Mesenchymal stem cell (in vitro differentiated cells and primary cell): ENCODE measurements at regions not wholly inside any gene's neighbourhood (a gene's known extent, or its start where the extent isn't known, plus 50 kb on each side); places are given as distances from the start of the nearest gene placed in this dataset.
A peak's percentile ranks its signal among the peaks of the same experiment; 100 is the strongest.
"Not testable (repeated sequence)": the region's sequence is repeated elsewhere in the genome, so short reads cannot be mapped to it uniquely, and the experiment has no call there.

ENCODE experiments used
- DNase-seq: peaks from one replicate; pipeline ENCODE4 v3.0.0-alpha.2; 2013
- H2AFZ ChIP-seq: one replicate; pipeline ENCODE4 v1.6.1; 2013; ENCODE audit warnings: low read depth, mild to moderate bottlenecking, control low read depth, inconsistent platforms, low read length, moderate library complexity
- H2AK5ac ChIP-seq: 2 replicates; pipeline ENCODE4 v1.6.1; 2013; ENCODE audit warnings: low read length, moderate library complexity, mild to moderate bottlenecking, inconsistent platforms; ENCODE audit not compliant: severe bottlenecking
- H2BK120ac ChIP-seq: one replicate; pipeline ENCODE4 v1.6.1; 2013; ENCODE audit warnings: low read depth, mild to moderate bottlenecking, inconsistent platforms, low read length, moderate library complexity
- H2BK12ac ChIP-seq, 2 experiments: one replicate each; pipeline ENCODE4 v1.6.1; 2013; ENCODE audit warnings: inconsistent platforms in 2 of 2, low read length in 2 of 2, mild to moderate bottlenecking in 2 of 2, moderate library complexity in 2 of 2, control low read depth in 1 of 2
- H2BK15ac ChIP-seq: one replicate; pipeline ENCODE4 v1.6.1; 2013; ENCODE audit warnings: mild to moderate bottlenecking, low read depth, inconsistent platforms; ENCODE audit not compliant: poor library complexity, severe bottlenecking
- H2BK5ac ChIP-seq: 2 replicates; pipeline ENCODE4 v1.6.1; 2013; ENCODE audit warnings: low read depth, mild to moderate bottlenecking, low read length, control low read depth, inconsistent platforms; ENCODE audit not compliant: poor library complexity, severe bottlenecking
- H3K14ac ChIP-seq, 2 experiments: one replicate each; pipeline ENCODE4 v1.6.1; 2013; ENCODE audit warnings: inconsistent platforms in 2 of 2, low read length in 2 of 2, control low read depth in 1 of 2, mild to moderate bottlenecking in 1 of 2, moderate library complexity in 1 of 2
- H3K18ac ChIP-seq, 2 experiments: one replicate each; pipeline ENCODE4 v1.6.1; 2013; ENCODE audit warnings: inconsistent platforms in 2 of 2, low read length in 2 of 2, control low read depth in 1 of 2, low read depth in 1 of 2, mild to moderate bottlenecking in 1 of 2
- H3K23ac ChIP-seq, 2 experiments: one replicate each; pipeline ENCODE4 v1.6.1; 2013; ENCODE audit warnings: inconsistent platforms in 2 of 2, low read length in 2 of 2, mild to moderate bottlenecking in 2 of 2, moderate library complexity in 2 of 2, control low read depth in 1 of 2
- H3K27ac ChIP-seq: 2 replicates; pipeline ENCODE4 v1.5.1; 2013; ENCODE audit warnings: mild to moderate bottlenecking, moderate library complexity, low read length, control low read depth, inconsistent platforms; ENCODE audit not compliant: poor library complexity, severe bottlenecking
- H3K27me3 ChIP-seq, 2 experiments: 2 replicates each; pipeline versions ENCODE4 v1.6.1 to v1.7.0; 2013; ENCODE audit warnings: low read length in 2 of 2, mild to moderate bottlenecking in 2 of 2, moderate library complexity in 2 of 2, control low read depth in 1 of 2, inconsistent platforms in 1 of 2; ENCODE audit not compliant: control insufficient read depth in 1 of 2, insufficient read depth in 1 of 2
- H3K36me3 ChIP-seq, 2 experiments: 2 replicates each; pipeline versions ENCODE4 v1.6.1 to v1.7.0; 2013; ENCODE audit warnings: low read length in 2 of 2, control low read depth in 1 of 2, inconsistent platforms in 1 of 2, low read depth in 1 of 2, mild to moderate bottlenecking in 1 of 2; ENCODE audit not compliant: insufficient read depth in 2 of 2, control insufficient read depth in 1 of 2
- H3K4ac ChIP-seq, 2 experiments: one replicate each; pipeline ENCODE4 v1.6.1; 2013; ENCODE audit warnings: inconsistent platforms in 2 of 2, low read length in 2 of 2, mild to moderate bottlenecking in 2 of 2, moderate library complexity in 2 of 2, control low read depth in 1 of 2, low read depth in 1 of 2
- H3K4me1 ChIP-seq: 2 replicates; pipeline ENCODE4 v1.6.1; 2013; ENCODE audit warnings: low read depth, low read length, control low read depth; ENCODE audit not compliant: control insufficient read depth, insufficient read depth
- H3K4me2 ChIP-seq: 2 replicates; pipeline ENCODE4 v1.6.1; 2013; ENCODE audit warnings: low read length, mild to moderate bottlenecking, inconsistent platforms; ENCODE audit not compliant: poor library complexity, severe bottlenecking
- H3K4me3 ChIP-seq, 2 experiments: 2 replicates each; pipeline versions ENCODE4 v1.5.1 to v1.7.0; 2013; ENCODE audit warnings: low read length in 2 of 2, mild to moderate bottlenecking in 2 of 2, control low read depth in 1 of 2, low read depth in 1 of 2; ENCODE audit not compliant: insufficient read depth in 1 of 2
- H3K79me1 ChIP-seq: replicated peaks from 2 replicates; pipeline ENCODE4 v1.6.1; 2013; ENCODE audit warnings: mild to moderate bottlenecking, control low read depth, low read length, inconsistent platforms; ENCODE audit not compliant: poor library complexity, severe bottlenecking
- H3K9ac ChIP-seq: 2 replicates; pipeline ENCODE4 v1.7.0; 2013; ENCODE audit warnings: mild to moderate bottlenecking, low read length, moderate library complexity
- H3K9me3 ChIP-seq: 2 replicates; pipeline ENCODE4 v1.7.0; 2013; ENCODE audit warnings: mild to moderate bottlenecking, low read length; ENCODE audit not compliant: control insufficient read depth
- H4K8ac ChIP-seq: one replicate; pipeline ENCODE4 v1.6.1; 2013; ENCODE audit warnings: inconsistent platforms, mild to moderate bottlenecking, low read length, moderate library complexity
- H4K91ac ChIP-seq: one replicate; pipeline ENCODE4 v1.6.1; 2013; ENCODE audit warnings: mild to moderate bottlenecking, low read length, inconsistent platforms
- WGBS: methylation state at CpG from one replicate; pipeline ENCODE4 v1.1.7; 2013; ENCODE audit warnings: mixed read lengths; 5-methylcytosine and 5-hydroxymethylcytosine counted together

GRCh38 chr22:22187863-22188262, 56.7 kb upstream of the VPREB1 start:
- not testable (repeated sequence) for H3K4ac ChIP-seq, H2AK5ac ChIP-seq, H3K9me3 ChIP-seq, H4K8ac ChIP-seq, H3K36me3 ChIP-seq, H3K18ac ChIP-seq, H2AFZ ChIP-seq, H3K9ac ChIP-seq, H3K79me1 ChIP-seq, H4K91ac ChIP-seq, H3K23ac ChIP-seq, H2BK15ac ChIP-seq, H2BK120ac ChIP-seq, H3K27ac ChIP-seq, H2BK5ac ChIP-seq, H3K4me2 ChIP-seq, DNase-seq, H3K4me3 ChIP-seq, H2BK12ac ChIP-seq, H3K14ac ChIP-seq, H3K4me1 ChIP-seq
- H3K27me3 ChIP-seq = peaks cover 17 to 45% of the 10 kb centered on the region in 2 experiments
- WGBS = 86% methylated on average over 10 of the region's 11 CpGs

- no peak for DNase-seq
- no peak overlapping the region for H3K18ac ChIP-seq
- no peak overlapping the region for H2BK120ac ChIP-seq
- no peaks in the 10 kb centered on the region for H3K79me1 ChIP-seq
- no peak overlapping the region for H2BK15ac ChIP-seq
- no peak overlapping the region for H4K8ac ChIP-seq
- H3K9me3 ChIP-seq = no peaks in the 10 kb centered on the region
- H3K27me3 ChIP-seq = peaks cover 17 to 50% of the 10 kb centered on the region in 2 experiments
- H3K4me1 ChIP-seq = peaks cover 3% of the 10 kb centered on the region
- no peak overlapping the region for H2BK12ac ChIP-seq
- no peak overlapping the region for H3K14ac ChIP-seq
- 70% methylated on average over 3 of the region's 3 CpGs for WGBS
- no peaks in the 10 kb centered on the region for H3K36me3 ChIP-seq
- no peak overlapping the region for H3K4me2 ChIP-seq
- H2BK5ac ChIP-seq = no peak overlapping the region
- H4K91ac ChIP-seq = no peak overlapping the region
- H3K23ac ChIP-seq = no peak overlapping the region
- H3K27ac ChIP-seq = no peak overlapping the region
- H2AFZ ChIP-seq = no peak overlapping the region
- H2AK5ac ChIP-seq = no peak overlapping the region
- H3K9ac ChIP-seq = no peak overlapping the region
- no peak overlapping the region for H3K4ac ChIP-seq
- no peak overlapping the region for H3K4me3 ChIP-seq
Measured at GRCh38 chr22:22187299-22187698, 57.3 kb upstream of the VPREB1 start.

DNA sequence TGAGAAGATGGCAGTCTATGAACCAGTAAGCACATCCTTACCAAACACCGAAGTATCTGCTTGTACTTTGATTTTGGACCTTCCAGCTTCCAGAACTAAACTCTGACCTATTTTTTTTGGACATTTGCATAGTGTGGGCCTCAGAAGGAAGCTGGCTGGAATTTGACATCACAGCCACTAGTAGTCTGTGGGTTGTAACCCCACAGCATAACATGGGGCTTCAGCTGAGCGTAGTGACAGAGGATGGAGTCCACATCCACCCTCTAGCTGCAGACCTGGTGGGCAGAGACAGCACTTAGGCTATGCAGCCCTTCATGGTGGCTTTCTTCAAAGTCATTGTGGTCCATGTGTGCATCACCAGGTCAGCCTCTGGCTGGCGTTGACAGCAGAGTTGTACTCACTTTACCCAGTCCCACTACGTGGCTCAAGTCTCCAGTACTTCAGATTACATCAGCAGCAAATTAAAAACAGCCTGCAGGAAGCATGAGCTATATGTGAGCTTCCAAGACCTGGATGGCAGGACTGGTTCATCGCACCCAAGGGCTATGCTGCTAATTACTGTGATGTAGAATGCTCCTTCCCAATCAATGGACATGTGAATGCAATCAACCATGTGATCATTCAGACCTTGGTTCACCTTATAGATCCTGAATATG, 58.6 kb upstream of the VPREB1 start:
- no peak overlapping the region for H2BK15ac ChIP-seq
- H3K36me3 ChIP-seq = no peaks in the 10 kb centered on the region
- H3K18ac ChIP-seq = no peak overlapping the region
- no peak overlapping the region for H3K4me2 ChIP-seq
- H2BK12ac ChIP-seq = no peak overlapping the region
- no peak overlapping the region for H3K23ac ChIP-seq
- H3K27ac ChIP-seq = no peak overlapping the region
- H3K27me3 ChIP-seq = peaks cover 17 to 63% of the 10 kb centered on the region in 2 experiments
- no peak overlapping the region for H2AFZ ChIP-seq
- H3K4me3 ChIP-seq = no peak overlapping the region
- H3K4ac ChIP-seq = peak overlapping the region in 1 of 2 experiments; percentile 15
- peaks cover 9% of the 10 kb centered on the region for H3K4me1 ChIP-seq
- H2BK120ac ChIP-seq = no peak overlapping the region
- no peak for DNase-seq
- no peak overlapping the region for H2BK5ac ChIP-seq
- no peak overlapping the region for H4K8ac ChIP-seq
- no peak overlapping the region for H3K9ac ChIP-seq
- H2AK5ac ChIP-seq = no peak overlapping the region
- no peaks in the 10 kb centered on the region for H3K9me3 ChIP-seq
- 54% methylated on average over 4 of the region's 5 CpGs for WGBS
- no peak overlapping the region for H4K91ac ChIP-seq
- no peaks in the 10 kb centered on the region for H3K79me1 ChIP-seq
- H3K14ac ChIP-seq = no peak overlapping the region

DNA sequence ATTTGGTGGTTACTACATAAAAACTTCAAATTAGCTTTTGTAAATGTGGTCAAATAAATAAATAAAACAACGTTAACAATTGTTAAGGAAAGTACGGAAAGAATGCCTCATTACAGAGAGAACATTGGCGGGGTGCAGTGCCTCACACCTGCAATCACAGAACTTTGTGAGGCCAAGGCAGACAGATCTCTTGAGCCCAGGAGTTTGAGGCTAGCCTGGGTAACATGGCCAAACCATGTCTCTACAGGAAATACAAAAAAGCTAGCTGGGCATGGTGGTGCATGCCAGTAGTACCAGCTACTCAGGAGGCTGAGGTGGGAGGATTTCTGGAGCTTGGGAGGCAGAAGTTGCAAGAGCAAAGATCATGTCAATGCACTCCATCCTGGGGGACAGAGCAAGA, 59.4 kb upstream of the VPREB1 start:
- DNase-seq = no peak
- Histone ChIP-seq H4K8ac (no peak overlapping the region), H2BK12ac (no peak overlapping the region), H3K23ac (no peak overlapping the region), H3K18ac (no peak overlapping the region), H2AFZ (no peak overlapping the region), H2BK5ac (no peak overlapping the region), H4K91ac (no peak overlapping the region), H3K4ac (no peak overlapping the region), H3K9me3 (no peaks in the 10 kb centered on the region), H3K79me1 (no peaks in the 10 kb centered on the region), H2BK120ac (no peak overlapping the region), H2AK5ac (no peak overlapping the region), H3K36me3 (no peaks in the 10 kb centered on the region), H3K27me3 (peaks cover 17 to 70% of the 10 kb centered on the region in 2 experiments), H3K4me2 (no peak overlapping the region), H3K27ac (no peak overlapping the region), H3K14ac (no peak overlapping the region), H3K4me1 (peaks cover 13% of the 10 kb centered on the region), H2BK15ac (no peak overlapping the region), H3K9ac (no peak overlapping the region), H3K4me3 (no peak overlapping the region)
- 72% methylated on average over 3 of the region's 3 CpGs for WGBS
